ENCODE measurements at regions not wholly inside any gene's neighbourhood (a gene's known extent, or its start where the extent isn't known, plus 50 kb on each side); places are given as distances from the start of the nearest gene placed in this dataset.

- in situ Hi-C loops (cut with HindIII; ENCODE audit: low sequenced_read_pairs) = no loop called here
These were observed 297.6 kb upstream of the SP8 start for GRCh38 chr7:21084286-21084685.

- in situ Hi-C loops (cut with HindIII; ENCODE audit: low sequenced_read_pairs) = no loop called here
These were observed 300.0 kb upstream of the SP8 start for GRCh38 chr7:21086688-21087087.

GRCh38 chr7:21089653-21090052, 303.0 kb upstream of the SP8 start:
- in situ Hi-C loops (cut with HindIII; ENCODE audit: low sequenced_read_pairs) = no loop called here

GRCh38 chr7:21092766-21093702, 306.3 kb upstream of the SP8 start:
- in situ Hi-C loops (cut with HindIII; ENCODE audit: low sequenced_read_pairs) = no loop called here

GRCh38 chr7:21094589-21094988, 307.9 kb upstream of the SP8 start:
- in situ Hi-C loops (cut with HindIII; ENCODE audit: low sequenced_read_pairs) = no loop called here

- in situ Hi-C loops (cut with HindIII; ENCODE audit: low sequenced_read_pairs) = no loop called here
These were observed 312.7 kb upstream of the SP8 start for GRCh38 chr7:21099432-21099831.

GRCh38 chr7:21099955-21100354, 313.3 kb upstream of the SP8 start:
- in situ Hi-C loops (cut with HindIII; ENCODE audit: low sequenced_read_pairs) = no loop called here

- in situ Hi-C loops (cut with HindIII; ENCODE audit: low sequenced_read_pairs) = no loop called here
These were observed 314.9 kb upstream of the SP8 start for GRCh38 chr7:21101541-21101940.

GRCh38 chr7:21103426-21104123, 316.9 kb upstream of the SP8 start:
- in situ Hi-C loops (cut with HindIII; ENCODE audit: low sequenced_read_pairs) = no loop called here

GRCh38 chr7:21104124-21104500, 317.4 kb upstream of the SP8 start:
- in situ Hi-C loops (cut with HindIII; ENCODE audit: low sequenced_read_pairs) = no loop called here

- in situ Hi-C loops (cut with HindIII; ENCODE audit: low sequenced_read_pairs) = no loop called here
These were observed 319.6 kb upstream of the SP8 start for GRCh38 chr7:21106296-21106732.

GRCh38 chr7:21107101-21107500, 320.4 kb upstream of the SP8 start:
- in situ Hi-C loops (cut with HindIII; ENCODE audit: low sequenced_read_pairs) = no loop called here

- in situ Hi-C loops (cut with HindIII; ENCODE audit: low sequenced_read_pairs) = no loop called here
These were observed 319.7 kb upstream of the SP4 start for GRCh38 chr7:21108182-21108581.

- in situ Hi-C loops (cut with HindIII; ENCODE audit: low sequenced_read_pairs) = no loop called here
These were observed 314.1 kb upstream of the SP4 start for GRCh38 chr7:21113609-21114415.

- in situ Hi-C loops (cut with HindIII; ENCODE audit: low sequenced_read_pairs) = no loop called here
These were observed 304.3 kb upstream of the SP4 start for GRCh38 chr7:21123586-21123985.

- in situ Hi-C loops (cut with HindIII; ENCODE audit: low sequenced_read_pairs) = no loop called here
These were observed 302.6 kb upstream of the SP4 start for GRCh38 chr7:21125297-21125696.

- in situ Hi-C loops (cut with HindIII; ENCODE audit: low sequenced_read_pairs) = no loop called here
These were observed 299.6 kb upstream of the SP4 start for GRCh38 chr7:21128062-21128817.

- in situ Hi-C loops (cut with HindIII; ENCODE audit: low sequenced_read_pairs) = no loop called here
These were observed 296.0 kb upstream of the SP4 start for GRCh38 chr7:21131897-21132296.

- in situ Hi-C loops (cut with HindIII; ENCODE audit: low sequenced_read_pairs) = loop anchor here (5.0 kb wide), 1 partner anchor 58 kb away; no protein-coding TSS in a partner anchor
These were observed 293.3 kb upstream of the SP4 start for GRCh38 chr7:21134631-21135030.

- in situ Hi-C loops (cut with HindIII; ENCODE audit: low sequenced_read_pairs) = loop anchor here (5.0 kb wide), 1 partner anchor 57 kb away; no protein-coding TSS in a partner anchor
These were observed 292.4 kb upstream of the SP4 start for GRCh38 chr7:21135437-21135836.
